Astrocyte of the cerebellum (primary cell): ENCODE measurements at regions not wholly inside any gene's neighbourhood (a gene's known extent, or its start where the extent isn't known, plus 50 kb on each side); places are given as distances from the start of the nearest gene placed in this dataset.

ENCODE experiments used
- DNase-seq: peaks from one replicate; pipeline ENCODE4 v3.0.0-alpha.2; 2011; ENCODE audit warnings: low read depth
- H3K4me3 ChIP-seq: 2 replicates; pipeline ENCODE4 v1.5.1; 2011; ENCODE audit warnings: mild to moderate bottlenecking, low read depth, low read length, moderate library complexity
- in situ Hi-C: cut with HindIII; loops from 2 replicates; pipeline ENCODE4 v1.10.0; 2017; ENCODE audit warnings: low sequenced_read_pairs
- TF ChIP-seq, protein P1 (sequence below): IDR thresholded peaks from 2 replicates; pipeline ENCODE4 v1.5.1; 2012; ENCODE audit warnings: low read length, low read depth, moderate library complexity, mild to moderate bottlenecking; ENCODE audit errors: missing control alignments

DNA sequence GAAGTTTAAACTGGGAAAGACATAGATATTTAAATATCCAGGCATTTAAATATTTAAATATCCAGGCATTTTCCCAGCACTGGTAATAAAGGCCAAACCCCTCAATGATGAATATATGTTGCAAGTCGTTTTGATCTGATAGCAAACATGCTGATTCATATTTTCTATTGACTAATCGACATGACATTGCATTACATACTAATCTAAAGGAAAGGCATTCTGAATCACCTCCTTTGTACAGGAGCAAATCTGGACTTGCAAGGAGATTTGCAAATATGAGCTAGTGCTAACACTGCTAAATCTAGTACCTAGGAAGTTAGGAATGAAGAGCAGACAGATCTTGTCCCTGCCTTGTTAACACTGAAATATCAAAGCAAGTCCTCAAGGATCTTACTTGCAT lies 207.3 kb downstream of the SLC7A11 start:
- TF ChIP-seq, protein P1, sequence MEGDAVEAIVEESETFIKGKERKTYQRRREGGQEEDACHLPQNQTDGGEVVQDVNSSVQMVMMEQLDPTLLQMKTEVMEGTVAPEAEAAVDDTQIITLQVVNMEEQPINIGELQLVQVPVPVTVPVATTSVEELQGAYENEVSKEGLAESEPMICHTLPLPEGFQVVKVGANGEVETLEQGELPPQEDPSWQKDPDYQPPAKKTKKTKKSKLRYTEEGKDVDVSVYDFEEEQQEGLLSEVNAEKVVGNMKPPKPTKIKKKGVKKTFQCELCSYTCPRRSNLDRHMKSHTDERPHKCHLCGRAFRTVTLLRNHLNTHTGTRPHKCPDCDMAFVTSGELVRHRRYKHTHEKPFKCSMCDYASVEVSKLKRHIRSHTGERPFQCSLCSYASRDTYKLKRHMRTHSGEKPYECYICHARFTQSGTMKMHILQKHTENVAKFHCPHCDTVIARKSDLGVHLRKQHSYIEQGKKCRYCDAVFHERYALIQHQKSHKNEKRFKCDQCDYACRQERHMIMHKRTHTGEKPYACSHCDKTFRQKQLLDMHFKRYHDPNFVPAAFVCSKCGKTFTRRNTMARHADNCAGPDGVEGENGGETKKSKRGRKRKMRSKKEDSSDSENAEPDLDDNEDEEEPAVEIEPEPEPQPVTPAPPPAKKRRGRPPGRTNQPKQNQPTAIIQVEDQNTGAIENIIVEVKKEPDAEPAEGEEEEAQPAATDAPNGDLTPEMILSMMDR, result no peak
- H3K4me3 ChIP-seq, result no peak overlapping the region
- in situ Hi-C loops, result no loop called here
- DNase-seq, result no peak

DNA sequence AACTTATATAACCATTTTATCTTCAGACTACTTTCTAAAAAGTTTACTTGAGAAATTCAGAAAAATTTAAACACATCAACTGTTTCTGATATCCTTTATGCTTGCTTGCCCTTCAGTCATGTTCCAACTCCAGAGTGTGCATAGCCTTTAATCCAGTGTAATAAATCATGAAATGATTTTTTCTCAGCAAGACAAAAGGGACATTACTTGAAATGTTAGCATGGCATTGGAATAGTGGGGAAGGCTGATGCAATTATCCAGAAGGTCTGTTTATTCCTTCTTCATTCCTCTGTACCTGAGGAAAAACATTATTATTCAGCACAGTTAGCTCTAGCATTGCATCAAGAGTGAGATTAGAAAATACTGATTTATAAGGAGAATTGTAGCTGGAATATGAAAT lies 209.9 kb downstream of the SLC7A11 start:
- TF ChIP-seq, protein P1, result no peak

DNA sequence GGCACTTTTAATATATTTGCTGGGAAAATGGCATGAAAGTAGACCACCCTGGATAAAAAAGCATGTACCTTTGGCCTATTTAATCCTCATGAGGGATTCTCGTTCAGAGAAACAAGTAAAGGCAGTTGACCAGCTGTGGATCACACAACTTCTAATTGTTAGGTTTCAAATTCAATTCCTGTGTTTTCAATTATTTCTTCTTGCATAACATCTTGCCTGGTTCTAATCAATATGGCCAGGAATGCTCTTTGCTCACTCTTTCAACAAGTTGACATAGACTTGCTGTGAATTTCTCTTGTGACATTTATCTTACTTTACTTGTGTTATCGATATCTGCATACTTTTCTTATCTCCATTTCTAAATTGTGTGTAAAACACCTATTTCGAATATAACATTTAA lies 211.8 kb downstream of the SLC7A11 start:
- no peak overlapping the region for H3K4me3 ChIP-seq
- TF ChIP-seq, protein P1, result no peak
- in situ Hi-C loops, result no loop called here
- no peak for DNase-seq

More for the DNA sequence above, 209.9 kb downstream of the SLC7A11 start:
- DNase-seq, result no peak
- H3K4me3 ChIP-seq, result no peak overlapping the region
- in situ Hi-C loops, result no loop called here

DNA sequence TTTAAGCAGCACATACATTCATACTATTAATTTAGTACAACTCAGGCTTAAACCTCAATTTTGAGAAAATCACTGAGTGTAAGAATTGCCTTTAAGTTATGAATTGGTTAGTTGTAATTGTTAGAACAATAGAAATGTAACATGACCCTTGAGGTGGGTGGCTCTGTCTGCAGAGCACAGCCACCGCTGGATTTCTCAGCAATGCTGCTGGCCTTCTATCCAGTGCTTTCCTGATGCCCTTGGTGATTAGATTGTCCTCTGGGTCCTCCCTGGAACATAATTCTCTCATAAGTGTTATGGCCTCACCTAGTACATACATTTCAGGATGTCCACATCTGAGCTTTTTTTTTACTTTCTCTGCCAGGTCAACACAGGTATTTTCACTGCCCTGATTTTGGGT lies 213.2 kb downstream of the SLC7A11 start:
- in situ Hi-C loops, result no loop called here
- no peak overlapping the region for H3K4me3 ChIP-seq

DNA sequence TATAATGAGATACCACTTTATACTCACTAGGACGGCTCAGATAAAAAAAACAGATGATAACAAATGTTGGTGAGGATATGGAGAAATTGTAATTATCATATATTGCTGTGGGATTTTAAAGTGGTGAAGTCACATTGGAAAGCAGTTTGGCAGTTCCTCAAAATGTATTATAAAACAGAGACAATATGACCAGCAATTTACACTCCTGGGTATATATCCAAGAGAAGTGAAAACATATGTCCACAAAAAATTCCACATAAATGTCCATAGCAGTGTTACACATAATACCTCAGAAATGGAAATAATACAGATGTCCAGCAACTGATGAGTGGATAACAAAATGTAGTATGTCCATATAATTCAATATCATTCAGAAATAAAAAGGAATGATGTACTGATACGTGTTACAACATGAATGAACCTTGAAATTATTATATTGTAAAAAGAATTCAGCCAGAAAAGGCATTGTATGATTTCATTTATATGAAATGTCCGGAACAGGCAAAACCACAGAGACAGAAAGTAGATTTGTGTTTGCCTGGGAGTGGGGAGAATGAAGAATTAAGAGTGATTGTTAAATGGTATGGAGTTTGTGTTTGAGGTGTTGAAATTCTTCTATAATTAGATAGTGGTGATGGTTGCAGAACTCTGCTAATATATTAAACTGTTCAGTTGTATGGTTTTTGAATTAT lies 220.9 kb downstream of the SLC7A11 start:
- no peak overlapping the region for H3K4me3 ChIP-seq
- no peak for DNase-seq
- in situ Hi-C loops, result no loop called here
- TF ChIP-seq, protein P1, result no peak

More for the DNA sequence above, 213.2 kb downstream of the SLC7A11 start:
- no peak for DNase-seq
- TF ChIP-seq, protein P1, result no peak

DNA sequence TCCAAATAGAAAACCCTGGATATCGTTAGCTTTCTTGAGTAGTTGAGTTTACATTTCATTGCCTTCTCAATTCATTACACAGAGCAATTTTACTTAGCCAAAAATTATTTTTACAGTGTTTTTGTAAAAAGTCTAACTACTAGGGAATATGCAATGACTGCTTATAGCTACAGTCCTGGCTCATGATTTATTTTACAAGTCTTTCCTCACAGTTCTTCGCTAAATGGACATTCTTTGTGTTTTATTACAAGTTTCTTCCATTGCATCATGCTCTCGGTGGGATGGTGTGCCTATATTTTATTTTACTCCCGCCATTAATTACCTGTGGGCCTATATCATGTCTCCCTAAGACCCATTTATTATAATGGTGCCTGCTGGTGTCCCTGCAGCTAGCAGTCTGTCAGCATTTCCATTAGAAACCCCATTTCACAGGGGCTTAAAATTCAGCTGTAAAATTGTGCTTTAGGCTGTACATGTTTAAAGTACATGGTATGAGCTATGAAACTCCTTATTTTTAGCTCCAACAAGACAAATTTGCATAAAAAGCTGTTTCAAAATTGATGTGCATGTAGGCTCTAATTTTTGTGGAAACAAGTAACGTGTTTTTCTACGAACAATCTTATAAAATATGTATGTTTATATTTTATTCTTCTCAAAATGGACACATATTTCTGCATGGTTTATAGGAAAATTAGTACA lies 227.4 kb downstream of the SLC7A11 start:
- DNase-seq, result no peak
- TF ChIP-seq, protein P1, result no peak
- H3K4me3 ChIP-seq, result no peak overlapping the region
- in situ Hi-C loops, result no loop called here
